NCI-H146 treated with DMSO at 0.1 percent for 48 hours (cell line): ENCODE measurements at regions not wholly inside any gene's neighbourhood (a gene's known extent, or its start where the extent isn't known, plus 50 kb on each side); places are given as distances from the start of the nearest gene placed in this dataset.
"Not testable (repeated sequence)": the region's sequence is repeated elsewhere in the genome, so short reads cannot be mapped to it uniquely, and the experiment has no call there.

Source experiments
- DNase-seq: peaks from one replicate; lab custom pipeline; 2025; ENCODE audit not compliant: unreplicated experiment; lab: John Stamatoyannopoulos, UW

DNA sequence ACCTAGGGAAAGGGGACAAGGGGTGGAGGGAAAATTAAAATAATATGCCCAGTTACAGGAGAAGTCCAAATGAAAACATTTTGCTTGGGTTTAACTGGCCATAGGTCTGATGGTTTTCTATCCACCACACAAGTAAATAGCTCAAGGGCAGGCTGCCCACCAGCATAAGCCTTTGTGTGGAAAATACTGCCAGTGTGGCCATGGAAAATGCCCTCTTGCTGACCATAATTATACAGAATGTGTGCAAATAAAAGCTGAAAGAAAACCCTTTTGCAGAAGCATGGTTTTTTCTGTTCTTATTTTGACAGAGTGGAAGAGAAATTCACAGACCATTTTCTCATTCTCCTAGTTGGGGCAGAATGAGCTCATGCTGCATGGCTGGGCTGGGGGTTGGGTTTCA lies 111.3 kb upstream of the SIX2 start:
- DNase-seq: peak; percentile 61

DNA sequence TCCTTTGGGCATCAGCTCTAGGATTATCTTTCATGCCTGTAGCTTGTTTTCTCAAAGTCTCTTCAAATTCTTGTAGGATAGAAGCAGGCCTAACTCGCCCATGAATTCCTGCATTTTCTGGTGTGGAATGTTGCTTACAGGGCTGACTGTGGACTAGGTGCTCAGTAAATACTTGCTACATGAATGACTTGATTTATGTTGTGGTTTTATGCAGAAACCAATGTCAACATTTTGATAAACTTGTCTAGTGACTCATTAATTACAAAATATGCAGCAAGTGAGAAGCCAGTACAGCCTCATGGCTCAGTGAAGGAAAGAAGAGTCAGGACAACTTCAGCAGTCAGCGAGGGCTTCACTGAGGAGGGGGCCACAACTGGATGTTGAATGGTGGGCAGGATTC lies 110.6 kb upstream of the SIX2 start:
- DNase-seq: no peak

DNA sequence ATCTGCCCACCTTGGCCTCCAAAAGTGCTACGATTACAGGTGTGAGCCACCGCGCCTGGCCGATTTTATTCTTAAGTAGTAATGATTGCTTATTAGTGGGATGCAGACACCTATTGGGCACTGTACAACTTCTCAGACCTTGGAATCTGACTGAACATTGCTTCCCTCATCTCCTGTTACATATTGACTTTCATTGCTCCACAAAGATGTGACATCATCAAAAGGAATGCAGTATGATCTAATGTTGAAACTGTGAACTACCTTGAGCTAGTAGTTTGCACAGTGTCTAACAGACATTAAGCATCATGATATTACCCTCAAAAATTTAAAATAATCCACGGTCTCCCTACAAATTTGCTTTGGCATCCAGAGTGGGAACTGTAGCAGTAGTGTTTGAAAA lies 109.8 kb upstream of the SIX2 start:
- DNase-seq: no peak

DNA sequence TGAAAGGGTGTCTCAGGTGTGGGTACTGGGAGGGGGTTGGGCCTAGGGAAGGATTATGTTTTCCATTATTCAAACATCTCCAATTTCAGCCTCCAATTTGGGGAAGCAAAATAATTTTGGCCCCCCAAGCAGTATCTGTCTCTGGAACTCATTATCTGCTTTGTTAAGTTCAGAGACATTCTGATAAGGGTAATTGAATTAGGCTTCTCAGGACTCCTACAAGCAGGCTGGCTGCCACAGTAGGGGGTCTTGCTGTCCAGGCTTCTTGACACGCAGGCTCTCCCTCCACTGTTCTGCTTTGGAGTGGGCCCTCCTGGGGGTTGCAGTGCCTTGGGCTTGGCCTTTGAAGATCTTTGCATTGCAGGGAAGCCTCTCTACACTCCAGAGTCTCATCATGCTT lies 108.1 kb upstream of the SIX2 start:
- DNase-seq: peak; percentile 7

- no peak for DNase-seq
Observed at GRCh38 chr2:45115181-45115580, 105.9 kb upstream of the SIX2 start.

DNA sequence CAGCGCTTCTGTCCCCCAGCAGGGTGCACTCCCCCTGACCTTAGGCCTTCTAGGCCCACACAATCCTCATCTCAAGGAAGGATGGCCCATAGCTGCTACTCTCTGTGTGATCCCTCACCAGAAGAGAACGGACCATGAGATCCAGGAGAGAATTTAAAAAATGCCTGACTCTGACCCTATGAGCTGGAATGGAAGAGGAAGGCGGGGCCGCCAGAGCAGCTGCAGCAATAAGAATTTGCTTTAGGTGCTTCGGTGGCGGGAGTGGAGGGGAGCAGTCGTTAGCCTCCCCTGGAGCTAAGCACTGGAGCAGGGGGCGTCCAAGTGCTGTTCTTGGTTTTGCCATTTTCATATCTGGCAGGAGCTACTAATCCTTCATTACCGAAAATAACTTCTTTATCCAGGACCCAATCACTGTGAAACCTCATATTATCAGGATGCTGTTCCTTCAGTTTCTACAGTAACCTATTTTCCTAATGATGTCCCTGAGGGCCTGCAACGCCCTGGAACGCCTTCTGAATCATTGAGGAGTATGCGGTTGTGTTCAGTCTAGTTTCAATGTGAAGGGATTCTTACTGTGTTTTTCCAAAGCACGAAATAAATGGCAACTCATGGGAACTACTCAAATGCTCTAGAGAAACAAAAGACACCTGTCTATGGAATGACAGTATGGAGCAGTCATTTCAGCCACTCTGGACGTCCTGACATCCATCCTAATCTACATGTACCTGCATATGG lies 105.1 kb upstream of the SIX2 start:
- DNase-seq: no peak

- no peak for DNase-seq
Observed at GRCh38 chr2:45112750-45113149, 103.5 kb upstream of the SIX2 start.

GRCh38 chr2:45105050-45105582 lies 95.9 kb upstream of the SIX2 start:
- DNase-seq: no peak

DNA sequence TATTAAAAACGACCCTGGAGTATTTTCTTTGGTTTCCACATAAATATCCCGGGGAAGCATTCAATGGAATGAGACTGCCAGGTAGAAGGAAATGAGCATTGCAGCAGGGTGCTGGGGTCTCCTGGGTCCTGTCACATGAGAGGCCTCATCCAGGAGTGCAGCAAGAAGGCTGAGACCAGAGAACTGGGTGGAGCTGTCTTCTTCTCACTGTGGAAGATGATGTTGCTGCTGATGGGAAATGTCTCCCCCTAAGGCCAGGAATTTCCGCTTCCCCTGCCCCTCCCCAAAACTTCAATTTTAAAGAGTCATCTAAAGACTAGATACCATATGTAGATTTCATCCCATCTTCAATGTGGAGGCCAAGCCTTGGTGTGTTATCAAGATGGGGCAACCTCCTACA lies 95.2 kb upstream of the SIX2 start:
- no peak for DNase-seq

DNA sequence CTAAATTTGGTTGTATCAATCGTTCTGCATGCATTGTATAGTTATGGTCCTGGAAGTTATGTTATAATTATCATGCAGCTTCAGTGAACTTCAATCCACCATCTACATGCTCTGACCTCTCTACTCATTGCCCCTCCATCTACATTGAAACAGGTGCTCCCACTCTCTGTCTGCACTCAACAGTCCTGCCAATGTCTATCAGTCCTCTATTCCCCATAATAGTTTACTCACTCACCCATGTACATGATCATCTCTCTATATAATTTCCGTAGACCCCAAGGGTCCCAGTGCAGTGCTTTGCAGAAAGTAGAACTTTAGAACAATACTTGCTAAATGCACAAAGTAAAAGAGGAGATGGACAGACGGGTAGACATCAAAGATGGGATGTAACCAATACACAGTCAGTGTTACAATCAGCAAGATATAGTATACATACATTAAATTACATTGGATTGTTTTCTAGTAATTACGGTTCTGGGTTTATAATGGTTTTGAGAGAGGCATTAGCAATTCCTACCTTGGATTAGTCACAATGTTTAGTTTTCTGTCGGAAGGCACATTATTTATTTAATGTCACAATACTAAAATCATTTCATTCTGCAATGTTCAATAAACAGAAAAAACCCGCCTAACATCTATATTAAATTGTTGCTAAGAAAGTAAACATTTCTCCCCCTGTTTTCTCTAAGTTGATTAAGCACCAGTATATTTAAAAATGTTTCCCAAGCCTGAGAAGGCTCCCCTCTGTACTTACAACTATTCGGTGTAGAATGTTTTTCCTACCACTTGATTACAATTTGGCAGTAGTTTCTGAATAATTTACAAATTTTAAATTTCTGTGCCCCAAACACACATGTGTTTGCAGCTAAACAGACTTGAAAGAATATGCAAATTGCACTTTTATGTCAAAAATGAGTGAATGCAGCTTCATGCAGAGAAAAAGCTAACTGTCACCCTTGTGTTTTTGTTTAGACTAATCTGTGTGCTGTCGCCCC lies 94.4 kb upstream of the SIX2 start:
- DNase-seq: no peak

- DNase-seq: no peak
Observed at GRCh38 chr2:45102579-45103117, 93.4 kb upstream of the SIX2 start.

GRCh38 chr2:45102141-45102540 lies 92.9 kb upstream of the SIX2 start:
- no peak for DNase-seq

- DNase-seq: no peak
Observed at GRCh38 chr2:45096996-45097395, 87.7 kb upstream of the SIX2 start.

- DNase-seq: not testable (repeated sequence)
Observed at GRCh38 chr2:45096038-45096437, 86.8 kb upstream of the SIX2 start.

DNA sequence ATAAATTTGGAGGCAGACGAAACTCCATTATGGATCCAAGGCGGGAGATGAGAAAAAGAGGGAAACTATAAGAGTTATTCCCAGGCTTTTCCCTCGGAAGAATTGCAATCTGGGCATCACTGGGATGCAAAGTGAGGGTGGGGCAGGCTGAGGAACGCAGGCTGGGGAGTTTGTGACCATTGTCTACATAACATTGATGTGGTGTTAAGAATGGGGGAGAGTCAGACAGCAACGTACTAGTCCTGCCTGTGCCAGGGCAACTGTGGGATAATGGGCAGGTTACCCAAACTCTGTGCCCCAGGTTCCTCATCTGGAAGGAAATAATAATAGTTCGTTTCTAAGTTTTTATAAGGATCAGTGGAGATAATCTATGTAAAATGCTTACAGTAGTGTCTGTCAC lies 84.4 kb upstream of the SIX2 start:
- no peak for DNase-seq

GRCh38 chr2:45093181-45093580 lies 83.9 kb upstream of the SIX2 start:
- no peak for DNase-seq

DNA sequence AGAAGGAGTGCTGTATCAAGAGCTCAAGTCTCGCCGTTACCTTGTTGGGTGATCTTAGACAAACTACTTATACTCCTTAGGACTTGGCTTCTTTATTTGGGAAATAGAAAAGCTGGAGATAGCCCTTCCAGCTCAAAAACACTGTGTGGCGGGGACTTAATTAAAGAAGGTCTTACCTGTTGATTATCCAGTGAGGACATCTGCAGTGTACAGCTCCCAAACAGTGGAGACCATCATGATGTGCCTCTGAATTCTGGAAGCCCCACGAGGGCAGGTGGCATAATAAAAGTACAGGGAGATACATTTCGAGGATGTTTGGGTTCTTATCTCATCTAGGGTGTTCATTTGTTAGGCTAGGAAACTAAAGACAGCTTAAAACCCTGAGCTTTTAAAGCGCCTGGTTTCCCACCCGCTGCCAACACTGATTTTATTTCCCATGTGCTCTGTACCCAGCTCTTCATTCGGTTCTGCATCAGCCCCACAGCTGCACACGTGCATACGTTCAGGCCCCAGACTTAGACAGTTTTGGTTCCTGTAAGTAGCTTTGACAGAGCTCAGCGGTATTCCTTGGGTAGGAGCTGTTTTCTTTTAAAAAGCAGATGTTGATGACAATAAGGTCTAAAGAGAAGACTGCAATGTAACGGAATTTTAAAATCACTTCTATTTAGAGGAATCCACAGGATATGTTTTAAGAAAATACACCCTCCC lies 80.5 kb upstream of the SIX2 start:
- DNase-seq: no peak

DNA sequence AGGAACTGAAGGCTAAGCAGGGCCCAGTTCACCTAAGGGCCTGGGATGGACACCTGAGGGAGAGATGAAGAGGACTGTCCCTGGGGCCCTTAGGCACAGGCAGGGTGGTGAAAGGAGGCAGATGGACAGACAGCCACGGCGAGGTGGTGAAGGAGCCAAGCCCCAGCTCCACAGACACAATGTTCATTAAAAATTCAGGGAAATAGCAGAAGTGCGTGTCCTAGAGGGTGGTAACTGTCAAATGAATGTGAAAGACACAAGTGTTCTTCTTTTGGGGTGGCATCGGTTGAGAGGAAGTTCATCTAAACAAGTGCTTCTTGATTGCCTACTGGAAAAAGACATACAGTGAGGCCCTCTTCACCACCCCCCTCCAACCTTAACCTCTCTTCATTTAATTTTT lies 76.2 kb upstream of the SIX2 start:
- no peak for DNase-seq

DNA sequence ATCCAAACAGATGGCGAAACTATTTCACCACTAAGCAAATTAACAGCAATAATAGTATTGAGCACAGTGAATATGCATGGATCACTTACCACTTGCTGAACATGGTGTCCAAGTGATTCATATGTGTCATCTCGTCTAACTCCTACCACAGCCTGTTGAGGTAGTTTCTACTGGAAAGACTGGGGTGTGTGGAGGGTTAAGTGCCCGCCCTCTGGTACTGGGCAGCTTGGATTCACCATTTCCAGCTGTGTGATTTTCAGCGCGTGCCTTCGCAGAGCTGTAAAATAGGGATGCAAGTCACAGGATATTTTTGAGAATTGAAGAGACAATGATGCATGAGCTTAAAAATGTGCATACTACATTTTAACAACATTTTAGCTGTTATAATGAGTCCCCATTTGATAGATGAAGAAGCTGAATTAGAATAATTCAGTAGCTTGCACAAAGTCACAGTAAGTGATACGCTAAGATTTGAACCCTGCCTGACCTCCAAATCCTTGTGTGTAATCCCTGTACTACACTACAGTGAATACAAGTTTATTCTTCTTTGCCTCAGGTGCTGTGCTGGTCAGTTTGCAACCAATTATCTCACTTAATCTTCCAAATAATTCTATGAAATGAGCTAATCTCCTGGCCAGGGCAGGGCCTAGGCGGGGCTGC lies 75.2 kb upstream of the SIX2 start:
- no peak for DNase-seq

- DNase-seq: no peak
Observed at GRCh38 chr2:45083175-45083574, 73.9 kb upstream of the SIX2 start.

DNA sequence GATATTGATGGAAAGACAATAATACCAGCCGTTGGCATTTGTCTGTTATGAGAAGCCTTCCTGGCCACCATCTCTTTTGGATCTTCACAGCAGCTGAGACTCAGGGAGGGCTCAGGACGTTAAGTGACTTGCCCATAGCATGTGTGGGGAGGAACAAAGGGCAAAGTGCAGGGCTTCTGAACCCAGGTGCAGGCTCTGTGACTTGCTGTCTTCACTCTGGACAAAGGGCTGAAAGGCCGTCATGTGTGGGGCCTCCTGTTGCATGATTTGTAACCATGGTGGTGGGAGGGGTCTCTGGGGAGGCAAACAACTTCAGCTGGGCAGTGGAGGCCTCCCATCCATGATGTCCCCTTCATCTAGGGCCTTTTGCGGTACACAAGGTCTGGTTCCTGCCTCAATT lies 65.5 kb upstream of the SIX2 start:
- DNase-seq: no peak
